GM12891 (cell line): ENCODE measurements at regions not wholly inside any gene's neighbourhood (a gene's known extent, or its start where the extent isn't known, plus 50 kb on each side); places are given as distances from the start of the nearest gene placed in this dataset.

Experiments used
- POLR2A ChIP-seq: IDR thresholded peaks from 2 replicates; pipeline ENCODE4 v1.6.1; 2011; ENCODE audit warnings: low read depth, low read length, control low read depth
- TAF1 ChIP-seq: IDR thresholded peaks from 2 replicates; pipeline ENCODE4 v1.6.1; 2011; ENCODE audit warnings: low read depth, low read length, control low read depth

- no peak for TF ChIP-seq POLR2A
- no peak for TF ChIP-seq TAF1
Measured at GRCh38 chr2:71990122-71990521, 157.5 kb downstream of the CYP26B1 start.
